ENCODE measurements at regions not wholly inside any gene's neighbourhood (a gene's known extent, or its start where the extent isn't known, plus 50 kb on each side); places are given as distances from the start of the nearest gene placed in this dataset.
A peak's percentile ranks its signal among the peaks of the same experiment; 100 is the strongest.
"Not testable (repeated sequence)": the region's sequence is repeated elsewhere in the genome, so short reads cannot be mapped to it uniquely, and the experiment has no call there.

DNA sequence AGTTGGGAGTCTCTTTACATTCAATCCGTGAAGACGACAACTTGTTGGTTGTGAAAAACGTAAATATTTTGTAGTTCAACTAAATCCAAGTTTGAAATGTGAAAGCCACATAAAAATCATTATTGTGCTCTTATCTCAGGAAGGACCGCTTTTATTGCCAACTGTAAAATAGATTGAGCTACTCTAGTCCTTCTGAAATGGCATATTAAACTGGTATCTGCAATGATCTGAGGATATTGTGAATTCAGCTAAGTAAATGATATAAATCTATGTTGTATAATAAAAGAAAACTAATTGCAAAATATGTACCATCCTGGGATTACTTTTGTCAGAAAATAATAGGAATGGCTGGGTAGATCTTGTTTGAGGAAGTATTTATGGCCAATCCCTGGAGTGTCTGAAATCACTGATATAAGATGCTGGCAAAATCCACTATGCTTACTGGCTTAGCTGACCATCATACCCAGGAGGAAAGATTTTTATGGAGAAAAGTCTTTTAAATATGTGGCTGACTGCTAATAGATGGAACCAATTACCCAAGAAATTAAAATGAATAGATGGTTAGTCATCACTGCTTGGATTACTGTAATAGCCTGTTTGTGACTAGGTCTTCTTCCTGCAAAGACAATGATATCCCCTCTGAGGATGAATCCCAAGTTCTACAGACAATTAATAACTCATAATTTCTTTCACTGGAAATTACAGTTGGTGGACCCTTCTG lies 191.8 kb downstream of the SEMA6D start:
- no peaks in the 10 kb centered on the region for H3K79me2 ChIP-seq (ENCODE audit: control insufficient read depth, insufficient read depth, low read length)
- FAIRE-seq (no peak), DNase-seq (ENCODE audit: low read depth, low spot score) (no peak)
- H3K36me3 ChIP-seq (ENCODE audit: control insufficient read depth in 2 of 2, extremely low read depth in 1 of 2, insufficient read depth in 2 of 2, low read length in 2 of 2) = no peaks in the 10 kb centered on the region
- H3K4me3 ChIP-seq (ENCODE audit: control insufficient read depth in 2 of 3, extremely low read depth in 1 of 3, insufficient read depth in 2 of 3, low read depth in 1 of 3, low read length in 3 of 3) = no peak overlapping the region
- H3K27me3 ChIP-seq (ENCODE audit: control insufficient read depth, extremely low read depth, insufficient read depth, low read length) = no peaks in the 10 kb centered on the region
- no peak overlapping the region for H2AFZ ChIP-seq (ENCODE audit: control insufficient read depth, low read length)
- H3K27ac ChIP-seq (ENCODE audit: control insufficient read depth, insufficient read depth, low read length) = no peak overlapping the region
- H4K20me1 ChIP-seq (ENCODE audit: control insufficient read depth, extremely low read depth, insufficient read depth, low read length) = no peaks in the 10 kb centered on the region
- no peaks in the 10 kb centered on the region for H3K9me1 ChIP-seq (ENCODE audit: control insufficient read depth, extremely low read depth, insufficient read depth, low read length)
- H3K4me1 ChIP-seq (ENCODE audit: control insufficient read depth, extremely low read depth, insufficient read depth, low read length) = no peaks in the 10 kb centered on the region
- H3K9me3 ChIP-seq (ENCODE audit: control insufficient read depth, low read depth, low read length) = no peaks in the 10 kb centered on the region
- dilution Hi-C loops (cut with MboI; ENCODE audit: extremely low pct_ligation_motif_present, low sequenced_read_pairs) = no loop called here
- H3K4me2 ChIP-seq (ENCODE audit: control insufficient read depth, extremely low read depth, insufficient read depth, low read depth, low read length) = no peak overlapping the region
- no peak for TF ChIP-seq EZH2 (IDR thresholded peaks at IDR 0.05; ENCODE audit: low read length)
- TF ChIP-seq, protein P1, sequence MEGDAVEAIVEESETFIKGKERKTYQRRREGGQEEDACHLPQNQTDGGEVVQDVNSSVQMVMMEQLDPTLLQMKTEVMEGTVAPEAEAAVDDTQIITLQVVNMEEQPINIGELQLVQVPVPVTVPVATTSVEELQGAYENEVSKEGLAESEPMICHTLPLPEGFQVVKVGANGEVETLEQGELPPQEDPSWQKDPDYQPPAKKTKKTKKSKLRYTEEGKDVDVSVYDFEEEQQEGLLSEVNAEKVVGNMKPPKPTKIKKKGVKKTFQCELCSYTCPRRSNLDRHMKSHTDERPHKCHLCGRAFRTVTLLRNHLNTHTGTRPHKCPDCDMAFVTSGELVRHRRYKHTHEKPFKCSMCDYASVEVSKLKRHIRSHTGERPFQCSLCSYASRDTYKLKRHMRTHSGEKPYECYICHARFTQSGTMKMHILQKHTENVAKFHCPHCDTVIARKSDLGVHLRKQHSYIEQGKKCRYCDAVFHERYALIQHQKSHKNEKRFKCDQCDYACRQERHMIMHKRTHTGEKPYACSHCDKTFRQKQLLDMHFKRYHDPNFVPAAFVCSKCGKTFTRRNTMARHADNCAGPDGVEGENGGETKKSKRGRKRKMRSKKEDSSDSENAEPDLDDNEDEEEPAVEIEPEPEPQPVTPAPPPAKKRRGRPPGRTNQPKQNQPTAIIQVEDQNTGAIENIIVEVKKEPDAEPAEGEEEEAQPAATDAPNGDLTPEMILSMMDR (optimal IDR thresholded peaks at IDR 0.05 in 1 of 3, IDR thresholded peaks at IDR 0.05 in 1 of 3, conservative IDR thresholded peaks at IDR 0.05 in 1 of 3; ENCODE audit: extremely low read depth in 1 of 3, insufficient read depth in 2 of 3, low read length in 3 of 3) = no peak
- H3K9ac ChIP-seq (ENCODE audit: control insufficient read depth, extremely low read depth, insufficient read depth, low read length) = no peak overlapping the region

DNA sequence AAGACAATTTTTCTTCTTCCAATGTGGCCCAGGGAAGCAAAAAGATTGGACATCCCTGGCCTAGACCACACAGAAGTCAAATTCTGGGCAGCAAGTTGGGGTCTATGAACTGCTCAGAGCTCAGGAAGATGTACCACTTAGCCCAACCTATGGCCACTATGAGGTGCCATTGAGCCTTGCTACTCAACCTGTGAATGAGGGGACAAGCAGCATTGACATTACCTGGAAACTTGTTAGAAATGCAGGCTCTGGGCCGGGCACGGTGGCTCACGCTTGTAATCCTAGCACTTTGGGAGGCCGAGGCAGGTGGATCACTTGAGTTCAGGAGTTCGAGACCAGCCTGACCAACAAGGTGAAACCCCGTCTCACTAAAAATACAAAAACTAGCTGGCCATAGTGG lies 195.6 kb downstream of the SEMA6D start:
- H3K36me3 ChIP-seq (ENCODE audit: control insufficient read depth in 2 of 2, extremely low read depth in 1 of 2, insufficient read depth in 2 of 2, low read length in 2 of 2); H3K27ac ChIP-seq (ENCODE audit: control insufficient read depth, insufficient read depth, low read length); H3K9me3 ChIP-seq (ENCODE audit: control insufficient read depth, low read depth, low read length); H3K4me1 ChIP-seq (ENCODE audit: control insufficient read depth, extremely low read depth, insufficient read depth, low read length); H3K9ac ChIP-seq (ENCODE audit: control insufficient read depth, extremely low read depth, insufficient read depth, low read length); H3K4me3 ChIP-seq (ENCODE audit: control insufficient read depth in 2 of 3, extremely low read depth in 1 of 3, insufficient read depth in 2 of 3, low read depth in 1 of 3, low read length in 3 of 3); H2AFZ ChIP-seq (ENCODE audit: control insufficient read depth, low read length); dilution Hi-C loops (cut with MboI; ENCODE audit: extremely low pct_ligation_motif_present, low sequenced_read_pairs); FAIRE-seq; H3K79me2 ChIP-seq (ENCODE audit: control insufficient read depth, insufficient read depth, low read length); H3K27me3 ChIP-seq (ENCODE audit: control insufficient read depth, extremely low read depth, insufficient read depth, low read length); H3K9me1 ChIP-seq (ENCODE audit: control insufficient read depth, extremely low read depth, insufficient read depth, low read length); H3K4me2 ChIP-seq (ENCODE audit: control insufficient read depth, extremely low read depth, insufficient read depth, low read depth, low read length); H4K20me1 ChIP-seq (ENCODE audit: control insufficient read depth, extremely low read depth, insufficient read depth, low read length); DNase-seq (ENCODE audit: low read depth, low spot score): not testable (repeated sequence)
- TF ChIP-seq, protein P1 (optimal IDR thresholded peaks at IDR 0.05 in 1 of 3, IDR thresholded peaks at IDR 0.05 in 1 of 3, conservative IDR thresholded peaks at IDR 0.05 in 1 of 3; ENCODE audit: extremely low read depth in 1 of 3, insufficient read depth in 2 of 3, low read length in 3 of 3) = peak in 2 of 3 experiments; percentile 25 to 58
